ENCODE measurements at regions not wholly inside any gene's neighbourhood (a gene's known extent, or its start where the extent isn't known, plus 50 kb on each side); places are given as distances from the start of the nearest gene placed in this dataset.
A peak's percentile ranks its signal among the peaks of the same experiment; 100 is the strongest.

DNA sequence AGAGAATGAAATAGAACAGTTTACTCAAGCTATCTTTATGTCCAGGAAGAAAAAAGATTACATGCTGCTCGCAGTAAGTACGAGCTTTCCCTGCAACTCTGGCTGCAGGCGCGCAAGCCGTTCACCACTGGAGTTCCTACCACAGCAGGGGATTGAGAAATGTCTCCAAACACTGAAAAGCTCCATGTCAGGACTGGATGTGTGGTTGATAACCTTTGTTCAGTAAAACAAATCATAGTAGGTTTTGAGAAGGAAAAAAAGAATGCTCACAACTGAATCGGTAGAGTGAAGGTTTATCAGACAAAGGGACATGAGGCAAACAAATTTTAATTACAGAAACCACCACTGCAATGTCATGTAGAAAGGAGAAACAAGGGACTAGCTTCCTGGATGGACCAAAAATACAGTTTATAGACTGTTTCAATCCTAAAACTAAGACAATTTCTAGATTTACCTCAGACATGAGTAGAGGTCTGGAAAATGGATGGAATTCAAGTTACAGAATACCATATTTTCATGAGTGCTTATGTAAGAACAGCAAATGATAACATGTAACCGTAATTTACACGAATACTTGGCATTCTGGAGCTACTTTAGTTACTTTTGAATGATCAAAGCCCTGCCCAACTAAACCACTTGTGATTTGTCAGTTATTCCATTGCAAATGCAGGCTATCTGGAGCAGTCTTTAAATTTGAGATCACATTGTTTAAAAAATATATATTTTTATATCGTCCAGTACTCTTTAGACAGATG, 471.1 kb downstream of the SHQ1 start:
- no peak for DNase-seq (ENCODE audit: low read depth, low spot score)

DNA sequence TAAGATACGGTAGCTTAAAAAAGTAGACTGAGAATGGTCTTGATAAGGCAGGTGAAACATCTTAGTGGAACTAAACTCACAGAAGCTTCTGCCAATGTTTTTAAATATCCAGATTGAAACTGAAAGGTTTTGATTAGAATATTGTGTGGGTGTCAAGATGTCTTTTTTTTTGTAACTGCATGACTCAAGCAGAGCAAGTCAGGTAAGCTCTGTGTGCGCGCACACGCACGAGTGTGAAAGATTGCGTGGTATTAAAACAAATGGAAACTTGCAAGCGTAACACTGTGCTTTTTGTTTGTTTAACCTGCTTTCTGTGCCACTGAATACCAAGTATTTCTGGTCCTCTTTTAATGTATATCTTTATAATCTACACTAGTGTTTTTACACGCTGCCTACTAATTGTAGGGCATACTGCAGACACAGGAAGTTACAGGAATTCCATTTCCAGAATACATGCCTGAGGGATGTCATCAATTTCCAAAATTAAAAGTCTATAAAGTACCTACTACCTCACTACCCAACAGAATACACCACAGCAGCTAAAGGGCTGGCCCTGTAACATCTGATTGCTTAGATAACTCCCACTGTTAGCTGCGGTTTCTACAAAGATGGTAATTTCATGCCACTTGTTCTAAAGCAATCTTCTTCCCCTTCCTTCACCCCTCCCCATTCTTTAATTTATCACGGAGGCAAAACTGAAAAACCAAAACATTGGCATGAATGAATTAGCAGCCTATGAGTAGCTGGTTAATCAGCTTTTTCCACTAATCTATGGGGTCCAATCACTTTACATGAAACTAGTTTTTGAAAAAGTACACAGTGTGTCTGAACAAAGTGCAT, 472.8 kb downstream of the SHQ1 start:
- DNase-seq (ENCODE audit: low read depth, low spot score) = no peak

DNA sequence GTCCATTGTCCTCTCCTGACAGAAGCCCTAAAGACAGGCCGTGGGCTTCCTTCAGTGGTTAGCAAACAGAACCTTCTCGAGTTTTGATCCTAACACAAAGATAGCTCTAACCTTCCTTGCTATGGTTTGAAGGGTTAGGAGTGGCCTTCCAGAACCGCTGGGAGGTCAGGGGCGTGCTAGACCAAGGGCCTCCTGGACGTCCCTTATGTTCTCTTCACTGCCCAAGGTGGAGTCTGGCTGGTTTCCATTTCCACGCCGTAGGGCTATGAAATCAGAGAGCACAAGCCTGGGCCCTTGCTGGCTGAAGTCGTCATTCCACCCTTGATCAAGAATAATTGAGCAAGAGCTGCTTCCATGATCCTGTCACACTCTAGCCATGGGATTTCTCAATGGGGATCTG, 475.1 kb downstream of the SHQ1 start:
- no peak for DNase-seq (ENCODE audit: low read depth, low spot score)

DNA sequence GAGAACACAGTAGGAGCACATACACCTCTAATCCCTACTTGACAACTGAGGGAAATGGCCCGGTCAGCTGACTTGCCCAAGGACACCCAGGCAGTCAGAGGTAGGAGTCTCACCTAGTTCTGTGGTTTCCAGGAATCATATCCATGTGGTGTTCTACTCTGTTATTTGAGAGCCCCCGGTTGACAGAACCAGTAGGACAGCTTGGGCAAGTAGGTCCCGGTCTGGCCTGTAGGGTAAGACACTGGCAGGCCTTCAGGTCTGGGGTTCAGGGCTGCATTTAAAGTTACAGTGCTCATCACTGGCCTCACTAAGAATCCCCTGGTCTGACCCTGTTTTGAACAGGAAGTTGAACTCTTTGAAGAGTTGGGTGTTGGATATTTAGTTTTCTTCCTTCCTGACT, 476.1 kb downstream of the SHQ1 start:
- DNase-seq (ENCODE audit: low read depth, low spot score) = no peak

DNA sequence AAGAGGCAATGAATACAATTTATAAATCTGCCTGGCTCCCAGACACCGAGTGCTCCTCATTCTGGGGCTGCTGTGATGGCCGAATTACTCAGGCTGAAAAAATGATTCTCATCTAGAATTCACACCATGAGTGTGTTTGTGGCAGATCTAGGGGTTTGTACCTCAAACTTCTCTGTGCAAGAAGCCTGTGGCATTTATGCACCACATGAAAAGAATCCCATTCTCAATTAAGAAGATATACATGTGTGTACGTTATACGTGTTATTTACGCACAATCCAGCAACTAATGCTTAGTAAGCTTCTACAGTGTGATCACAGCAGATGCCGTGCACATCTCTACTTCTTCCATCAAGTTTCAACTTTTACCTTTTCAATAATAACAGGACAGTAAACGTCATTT, 476.8 kb downstream of the SHQ1 start:
- no peak for DNase-seq (ENCODE audit: low read depth, low spot score)

DNA sequence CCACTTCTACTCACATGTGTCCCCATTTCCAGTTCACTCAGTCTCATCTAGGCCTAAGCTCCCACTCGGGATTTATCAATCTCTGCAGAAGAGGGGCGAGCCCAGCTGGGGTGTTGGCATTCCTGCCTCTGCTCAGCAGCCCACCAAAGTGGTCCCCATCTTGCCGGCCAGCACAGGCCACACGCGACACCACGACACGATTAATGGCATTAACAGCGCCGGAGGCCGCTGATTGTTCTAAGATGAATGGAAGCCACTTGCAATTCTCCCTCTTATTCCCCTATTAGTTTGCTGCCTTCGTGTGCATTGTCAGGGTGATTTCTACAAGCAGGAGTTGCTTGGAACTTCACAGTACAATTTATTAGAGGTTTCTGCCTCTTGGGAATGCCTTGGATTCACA, 477.3 kb downstream of the SHQ1 start:
- DNase-seq (ENCODE audit: low read depth, low spot score) = no peak

DNA sequence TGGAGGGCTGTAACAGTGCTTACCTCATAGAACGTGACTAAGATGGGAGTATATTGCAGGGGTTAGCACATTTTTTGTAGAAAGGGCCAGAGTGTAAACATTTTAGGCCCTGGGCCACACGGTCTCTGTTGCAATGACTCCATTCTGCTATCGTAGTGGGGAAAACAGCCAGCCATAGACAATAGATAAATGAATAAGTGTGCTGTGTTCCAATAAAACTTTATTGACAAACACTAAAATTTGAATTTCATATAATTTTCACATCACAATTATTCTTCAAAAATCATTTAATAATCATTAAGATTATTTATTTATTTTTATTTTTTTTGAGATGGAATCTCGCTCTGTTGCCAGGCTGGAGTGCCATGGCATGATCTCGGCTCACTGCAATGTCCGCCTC, 478.6 kb downstream of the SHQ1 start:
- DNase-seq (ENCODE audit: low read depth, low spot score) = no peak

DNA sequence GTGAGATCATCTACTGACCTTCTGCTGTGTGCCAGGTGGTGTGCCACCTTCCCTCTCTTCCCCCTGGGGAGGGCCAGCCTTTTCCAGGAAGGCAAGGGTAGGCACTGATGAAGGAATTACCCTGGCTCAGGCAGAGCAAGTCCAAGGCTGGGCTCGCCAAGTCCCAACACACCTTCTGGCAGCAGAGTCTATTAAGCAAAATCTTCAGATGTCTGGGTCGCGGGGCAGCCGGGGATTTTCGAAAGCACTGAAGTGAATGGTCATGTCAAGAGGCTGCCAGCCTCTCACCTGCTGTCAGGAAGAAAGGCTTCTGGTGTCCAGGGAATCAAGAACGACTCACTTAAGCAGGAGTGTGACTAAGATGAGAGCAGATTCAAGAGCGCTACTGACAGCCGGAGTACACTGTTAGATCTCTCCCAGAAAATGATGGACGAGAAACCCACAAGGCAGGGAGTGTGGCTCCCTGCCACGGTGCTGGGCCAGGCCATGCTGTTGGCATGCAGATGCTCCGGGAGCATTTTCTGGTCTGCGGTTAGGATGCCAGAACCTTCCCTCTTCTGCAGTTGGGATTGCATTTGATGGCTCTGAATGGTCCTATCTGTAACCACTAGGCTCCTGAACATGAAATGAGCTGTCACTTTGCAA, 479.8 kb downstream of the SHQ1 start:
- peak; percentile 60 for DNase-seq (ENCODE audit: low read depth, low spot score)

DNA sequence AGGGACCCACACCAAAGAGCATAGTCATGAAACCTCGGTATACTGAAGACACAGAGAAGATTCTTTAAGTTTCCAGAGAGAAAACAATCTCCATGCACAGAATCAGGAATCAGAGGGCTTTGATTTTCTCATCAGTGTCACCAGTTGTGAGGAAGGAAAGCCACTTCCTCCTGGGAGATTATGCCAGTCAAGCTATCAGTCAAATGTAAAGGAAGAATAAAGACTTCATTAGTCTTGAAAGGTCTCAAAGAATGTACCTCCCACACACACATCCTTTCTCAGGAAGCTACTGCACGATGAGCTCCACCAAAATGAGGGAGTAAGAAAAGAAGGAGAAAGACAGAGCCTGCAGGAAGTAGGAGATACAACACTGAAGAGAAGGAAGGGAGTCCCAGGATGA, 486.3 kb downstream of the SHQ1 start:
- DNase-seq (ENCODE audit: low read depth, low spot score) = no peak

DNA sequence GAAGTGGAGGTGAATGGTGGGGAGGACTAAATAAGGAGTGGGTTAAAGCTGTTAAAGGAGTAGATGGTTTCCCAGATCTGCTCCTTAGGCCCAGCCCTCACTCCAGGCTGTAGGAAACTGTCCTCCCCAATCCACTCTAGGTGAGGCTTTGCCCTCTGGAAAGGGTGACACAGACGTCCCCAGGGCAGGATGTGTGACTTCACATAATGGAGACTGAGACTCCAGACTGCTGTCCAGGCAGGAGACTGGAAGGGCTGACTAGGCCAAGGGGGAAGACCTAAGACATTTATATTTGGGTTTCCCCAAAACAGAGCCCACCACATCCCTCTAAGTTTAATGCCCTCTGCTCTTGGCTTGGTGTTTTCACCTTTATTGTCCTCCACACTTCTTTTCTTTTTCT, 488.5 kb downstream of the SHQ1 start:
- DNase-seq (ENCODE audit: low read depth, low spot score) = no peak

DNA sequence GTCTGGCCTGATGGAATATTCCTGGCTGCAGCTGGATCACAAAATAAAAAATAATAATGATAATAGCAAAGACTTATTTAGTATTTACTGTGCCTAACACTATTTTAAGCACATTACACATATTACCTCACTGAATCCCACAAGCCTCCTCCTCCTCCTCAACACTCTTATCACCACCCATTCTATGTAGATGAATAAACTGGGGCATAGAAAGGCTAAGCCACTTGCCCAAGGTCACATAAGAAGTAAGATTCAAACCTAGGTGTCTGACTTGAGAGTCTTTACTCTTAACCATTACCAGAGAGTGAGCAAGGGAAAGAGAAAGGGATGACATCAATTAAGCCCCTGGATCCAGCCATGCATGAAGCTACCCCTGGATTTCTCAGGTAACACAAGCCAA, 493.1 kb downstream of the SHQ1 start:
- DNase-seq (ENCODE audit: low read depth, low spot score) = no peak

DNA sequence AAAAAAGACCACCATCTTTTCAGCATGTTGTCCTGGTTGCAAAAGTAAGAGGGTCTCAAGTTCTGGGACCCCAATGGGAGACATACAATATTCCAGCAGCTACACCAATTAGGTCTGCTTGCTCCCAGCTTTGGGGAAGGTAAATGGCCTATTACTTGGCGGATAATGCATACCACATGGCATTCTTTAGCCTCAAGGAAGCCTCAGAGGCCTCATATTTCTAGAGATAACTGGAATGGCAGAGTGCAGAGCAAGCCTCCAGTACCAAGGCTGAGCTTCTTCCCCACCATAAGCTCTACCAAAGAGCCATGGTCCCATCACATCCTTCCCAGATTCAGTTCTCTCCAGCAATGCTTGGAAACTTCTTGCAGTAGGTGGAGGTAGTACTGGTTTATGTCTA, 493.8 kb downstream of the SHQ1 start:
- no peak for DNase-seq (ENCODE audit: low read depth, low spot score)

DNA sequence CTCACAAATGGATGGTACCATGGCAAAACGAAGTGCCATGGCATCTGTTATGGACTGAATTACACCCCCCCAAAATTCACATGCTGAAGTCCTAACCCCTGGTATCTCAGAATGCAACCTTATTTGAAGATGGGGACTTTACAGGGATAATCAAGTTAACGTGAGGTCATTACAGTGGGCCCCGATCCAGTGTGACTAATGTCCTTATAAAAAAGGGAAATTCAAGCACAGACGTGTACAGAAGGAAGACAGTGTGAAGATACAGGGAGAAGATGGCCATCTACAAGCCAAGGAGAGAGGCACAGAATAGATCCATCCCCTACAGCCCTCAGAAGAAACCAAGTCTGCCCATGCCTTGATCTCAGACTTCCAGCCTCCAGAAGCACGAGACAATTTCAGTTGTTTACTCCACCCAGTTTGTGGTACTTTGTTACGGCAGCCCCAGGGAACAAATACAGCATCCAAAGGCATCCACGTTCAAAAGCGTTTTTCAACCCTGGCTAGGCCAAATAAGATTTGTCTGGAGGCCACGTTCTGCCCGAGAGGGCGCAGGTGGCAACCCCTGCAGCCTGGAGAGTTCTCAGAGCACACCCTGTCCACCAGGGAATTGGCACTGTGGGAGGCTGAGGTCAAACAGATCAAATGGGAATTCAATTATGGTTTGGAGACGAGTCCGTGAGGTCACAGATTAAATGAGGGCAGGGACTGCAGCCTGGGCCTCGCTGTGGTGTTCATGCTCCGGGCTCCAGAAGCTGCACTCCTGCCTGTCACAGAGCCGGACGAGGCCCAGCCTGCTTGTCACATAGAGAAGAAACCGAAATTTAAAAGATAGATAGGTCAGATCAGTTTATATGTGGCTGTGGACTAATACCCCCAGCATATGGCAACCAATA, 494.8 kb downstream of the SHQ1 start:
- no peak for DNase-seq (ENCODE audit: low read depth, low spot score)

DNA sequence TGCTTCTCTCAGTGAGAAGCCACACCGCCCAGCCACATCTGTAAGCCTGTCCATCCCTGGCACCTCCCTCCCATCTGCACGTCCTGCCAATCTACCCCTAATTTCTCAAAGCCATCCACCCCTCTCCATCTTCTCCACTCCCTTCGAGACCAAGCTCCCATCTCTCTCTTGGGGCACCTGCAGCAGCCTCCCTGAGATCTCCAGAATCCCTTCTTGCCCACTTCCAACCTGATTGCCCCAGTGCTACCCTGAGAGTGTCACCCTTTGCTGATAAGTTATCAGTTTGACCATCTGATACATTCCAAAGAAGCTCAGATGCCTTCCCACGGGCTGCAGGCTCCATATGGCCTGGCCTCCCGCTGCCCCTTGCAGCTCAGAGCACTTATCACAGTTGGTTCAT, 496.1 kb downstream of the SHQ1 start:
- no peak for DNase-seq (ENCODE audit: low read depth, low spot score)

DNA sequence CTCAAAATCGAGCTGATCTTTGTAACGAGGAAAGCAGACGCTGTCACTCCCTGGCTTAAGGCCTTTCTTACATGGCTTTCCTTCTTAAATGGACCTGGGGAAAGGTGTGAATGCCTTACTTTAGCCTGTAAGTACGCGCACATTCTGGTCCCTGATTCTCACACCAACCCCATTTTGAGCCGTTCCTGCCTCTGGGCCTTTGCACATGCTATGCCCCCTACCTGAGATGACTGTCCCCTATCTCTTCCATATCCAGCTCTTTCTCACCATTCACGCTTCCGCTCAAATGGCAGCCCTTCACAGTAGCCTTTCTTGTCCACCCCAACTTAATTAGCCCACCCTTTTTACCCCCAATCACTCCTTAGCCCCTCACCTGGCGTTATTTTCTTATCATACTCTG, 496.7 kb downstream of the SHQ1 start:
- no peak for DNase-seq (ENCODE audit: low read depth, low spot score)

DNA sequence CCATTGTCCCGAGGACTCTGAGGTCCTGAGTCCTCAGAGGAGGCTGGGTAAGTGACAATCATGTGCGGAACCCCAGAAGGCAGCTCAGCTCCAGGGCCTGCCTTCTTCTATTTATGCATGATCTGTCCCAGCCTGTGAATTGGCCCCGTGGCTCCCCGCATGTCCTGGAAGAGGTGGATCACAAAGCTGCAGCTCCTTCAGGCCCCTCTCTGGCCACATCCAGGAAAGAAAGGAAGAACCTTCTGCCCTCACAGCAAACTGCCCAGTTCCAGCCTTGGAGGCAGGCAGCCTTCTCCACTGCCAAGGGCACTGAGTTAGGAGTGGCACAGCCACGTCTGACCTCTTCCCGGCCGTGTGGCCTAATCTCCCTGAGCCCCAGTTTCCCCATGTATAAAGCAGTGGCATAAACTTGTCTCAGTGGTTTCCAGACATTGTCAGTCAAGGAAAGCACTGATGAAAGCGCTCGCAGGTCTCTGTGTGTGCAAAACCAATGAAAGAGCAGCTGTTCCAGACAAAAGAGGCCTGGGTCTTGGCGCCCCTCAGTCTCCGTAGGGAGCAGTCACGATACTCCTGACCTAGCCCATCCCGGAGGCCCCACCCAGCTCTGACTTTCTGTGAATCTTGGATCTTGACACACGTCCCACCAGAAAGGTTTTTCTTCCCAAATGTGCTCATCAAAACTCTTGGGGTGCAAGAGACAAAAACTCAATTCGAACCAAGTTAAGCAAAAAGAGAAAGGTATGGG, 497.3 kb downstream of the SHQ1 start:
- DNase-seq (ENCODE audit: low read depth, low spot score) = no peak

DNA sequence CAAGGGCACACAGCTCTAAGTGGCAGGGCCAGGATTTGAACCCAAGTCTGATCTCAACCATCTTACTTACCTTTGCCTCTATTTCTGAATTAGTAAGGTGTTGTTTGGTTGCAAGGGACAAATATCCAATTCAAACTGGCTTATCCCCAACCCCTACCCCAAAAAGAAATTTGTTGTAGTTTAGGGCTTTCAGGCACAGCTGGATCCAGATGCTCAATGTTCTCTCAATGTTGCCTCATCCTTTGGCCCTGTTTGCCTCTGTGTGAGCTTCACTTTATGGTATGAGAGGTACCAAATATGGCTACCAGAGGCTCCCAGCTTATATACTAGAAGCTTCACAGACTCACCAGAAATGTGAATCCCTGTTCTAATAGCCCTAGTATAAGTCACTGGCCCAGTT, 499.9 kb downstream of the SHQ1 start:
- DNase-seq (ENCODE audit: low read depth, low spot score) = no peak

DNA sequence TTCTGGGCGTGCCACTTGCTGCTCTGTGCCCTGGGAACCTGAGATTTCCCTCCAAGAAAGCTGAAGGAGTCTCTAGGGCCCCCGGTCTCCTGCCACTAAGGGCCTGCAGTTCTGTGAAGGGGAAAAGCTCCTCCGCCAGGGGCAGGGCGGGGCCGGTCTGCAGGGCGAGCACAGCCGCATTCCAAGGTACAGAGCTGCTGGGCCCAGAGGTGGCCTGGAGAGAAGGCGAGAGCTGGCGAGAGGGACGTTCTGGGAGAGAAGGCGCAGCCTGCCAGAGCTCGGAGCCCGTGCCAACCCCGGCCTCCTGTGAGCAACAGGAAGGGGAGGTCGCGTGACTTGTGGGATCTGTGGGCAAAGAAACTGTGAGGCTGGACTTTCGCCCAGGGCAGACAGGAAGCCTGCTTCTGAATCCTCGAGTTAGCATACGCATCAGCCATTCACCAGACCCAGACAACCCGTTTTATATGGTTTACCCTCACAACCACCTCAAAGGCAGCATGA, 500.4 kb downstream of the SHQ1 start:
- DNase-seq (ENCODE audit: low read depth, low spot score) = peak; percentile 93

DNA sequence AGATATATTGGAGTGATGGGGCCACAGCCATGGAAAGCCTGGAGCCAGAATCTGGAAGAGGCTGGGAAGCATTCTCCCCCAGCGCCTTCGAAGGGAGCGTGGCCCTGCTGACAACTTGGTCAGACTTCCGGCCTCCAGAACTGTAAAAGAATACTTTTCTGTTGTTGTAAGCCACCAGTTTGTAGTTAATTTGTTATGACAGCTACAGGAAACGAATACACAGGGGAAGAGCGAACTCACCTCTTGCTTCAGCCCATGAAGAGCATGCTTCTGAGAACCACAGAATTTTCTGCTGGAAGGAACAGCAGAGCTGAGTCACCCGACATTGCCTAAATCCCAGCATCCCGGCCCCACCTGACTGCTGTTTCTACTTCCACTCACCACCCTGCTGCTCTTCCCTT, 501.7 kb downstream of the SHQ1 start:
- DNase-seq (ENCODE audit: low read depth, low spot score) = peak; percentile 92

DNA sequence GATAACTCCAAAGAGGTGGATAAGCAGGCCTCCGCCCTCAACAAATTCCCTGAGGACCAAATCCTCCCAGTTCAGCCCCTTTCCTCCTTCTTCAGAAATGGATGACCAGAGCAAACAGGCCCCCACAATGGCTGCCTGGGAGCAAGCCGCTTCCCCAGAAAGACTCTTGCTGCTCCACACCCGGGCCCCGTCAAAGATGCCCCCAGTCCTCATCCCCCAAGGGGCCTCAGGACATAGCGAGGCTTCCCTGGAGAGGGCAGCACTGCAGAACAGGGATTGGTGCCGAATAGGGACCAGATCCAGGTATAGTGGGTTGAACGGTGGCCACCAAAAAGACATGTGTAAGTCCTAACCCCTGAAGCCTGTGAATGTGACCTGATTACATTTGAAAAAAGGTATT, 502.3 kb downstream of the SHQ1 start:
- DNase-seq (ENCODE audit: low read depth, low spot score) = no peak

Measured in astrocyte of the hippocampus (primary cell).